ENCODE measurements at regions not wholly inside any gene's neighbourhood (a gene's known extent, or its start where the extent isn't known, plus 50 kb on each side); places are given as distances from the start of the nearest gene placed in this dataset.
A peak's percentile ranks its signal among the peaks of the same experiment; 100 is the strongest.

- CTCF ChIA-PET = no interaction called here
- Histone ChIP-seq H3K9me3 (ENCODE audit: control insufficient read depth, insufficient read depth, low read depth, low read length) (no peaks in the 10 kb centered on the region), H3K4me3 (ENCODE audit: low read depth, low read length) (no peak overlapping the region), H3K4me1 (ENCODE audit: control insufficient read depth, insufficient read depth, low read length) (peaks cover 3% of the 10 kb centered on the region), H3K36me3 (ENCODE audit: control insufficient read depth in 2 of 2, insufficient read depth in 1 of 2, low read length in 2 of 2) (no peaks in the 10 kb centered on the region), H3K27ac (ENCODE audit: extremely low read depth, low read depth, low read length) (no peak overlapping the region)
- no peak for TF ChIP-seq TRIM28 (IDR thresholded peaks at IDR 0.05; ENCODE audit: borderline replicate concordance, low read length)
- TF ChIP-seq ZNF169 (tag by site-specific recombination; IDR thresholded peaks at IDR 0.05) = no peak
- no peak for TF ChIP-seq ZNF548 (tag by site-specific recombination; IDR thresholded peaks at IDR 0.05)
- no peak for TF ChIP-seq ZNF324 (tag by site-specific recombination; IDR thresholded peaks at IDR 0.05)
- TF ChIP-seq RBAK (tag by site-specific recombination; IDR thresholded peaks at IDR 0.05) = no peak
- POLR2A ChIA-PET = no interaction called here
Observed at GRCh38 chr6:22878706-22879105, 309.3 kb downstream of the HDGFL1 start.

GRCh38 chr6:22880686-22881433 is 311.5 kb downstream of the HDGFL1 start:
- Histone ChIP-seq H3K27ac (ENCODE audit: extremely low read depth, low read depth, low read length) (no peak overlapping the region), H3K36me3 (ENCODE audit: control insufficient read depth in 2 of 2, insufficient read depth in 1 of 2, low read length in 2 of 2) (no peaks in the 10 kb centered on the region), H3K4me3 (ENCODE audit: low read depth, low read length) (no peak overlapping the region), H3K9me3 (ENCODE audit: control insufficient read depth, insufficient read depth, low read depth, low read length) (no peaks in the 10 kb centered on the region), H3K4me1 (ENCODE audit: control insufficient read depth, insufficient read depth, low read length) (peaks cover 3% of the 10 kb centered on the region)
- POLR2A ChIA-PET = interaction anchor here (1.0 kb wide), 1 partner anchor 1287 kb away, joined by 3 read pairs; the partner anchor contains the start of gene SOX4
- TF ChIP-seq GLIS1 (tag by site-specific recombination; IDR thresholded peaks at IDR 0.05) = no peak
- TF ChIP-seq PRDM10 (tag by site-specific recombination; IDR thresholded peaks at IDR 0.05) = peak; percentile 72
- peak; percentile 64; the same call in 1 of the 2 replicates for TF ChIP-seq ZNF37A (tag by site-specific recombination; IDR thresholded peaks at IDR 0.05)
- TF ChIP-seq WT1 (tag by site-specific recombination; IDR thresholded peaks at IDR 0.05) = no peak
- CTCF ChIA-PET = interaction anchor here (0.6 to 2.1 kb wide), 2 partner anchors 10 to 26 kb away, joined by 4 to 10 read pairs; no protein-coding TSS in a partner anchor

GRCh38 chr6:22882581-22882980 is 313.2 kb downstream of the HDGFL1 start:
- H3K27ac ChIP-seq (ENCODE audit: extremely low read depth, low read depth, low read length) = no peak overlapping the region
- POLR2A ChIA-PET = no interaction called here
- no peak for TF ChIP-seq HOXA7 (CRISPR knock-in tag; IDR thresholded peaks at IDR 0.05; ENCODE audit: borderline replicate concordance)
- TF ChIP-seq ZNF202 (tag by site-specific recombination; IDR thresholded peaks at IDR 0.05; ENCODE audit: borderline replicate concordance) = no peak
- TF ChIP-seq ZNF792 (tag by site-specific recombination; IDR thresholded peaks at IDR 0.05) = no peak
- TF ChIP-seq KLF9 (tag by site-specific recombination; IDR thresholded peaks at IDR 0.05; ENCODE audit: low read depth) = no peak
- TF ChIP-seq ZEB2 (tag by site-specific recombination; IDR thresholded peaks at IDR 0.05) = no peak
- no peak for TF ChIP-seq WT1 (tag by site-specific recombination; IDR thresholded peaks at IDR 0.05)
- no peak for TF ChIP-seq ZNF184 (tag by site-specific recombination; IDR thresholded peaks at IDR 0.05)
- TF ChIP-seq ZNF518A (tag by site-specific recombination; conservative IDR thresholded peaks at IDR 0.05; ENCODE audit: low read depth) = no peak
- H3K4me1 ChIP-seq (ENCODE audit: control insufficient read depth, insufficient read depth, low read length) = peaks cover 3% of the 10 kb centered on the region
- H3K4me3 ChIP-seq (ENCODE audit: low read depth, low read length) = no peak overlapping the region
- no peaks in the 10 kb centered on the region for H3K9me3 ChIP-seq (ENCODE audit: control insufficient read depth, insufficient read depth, low read depth, low read length)
- CTCF ChIA-PET = no interaction called here
- H3K36me3 ChIP-seq (ENCODE audit: control insufficient read depth in 2 of 2, insufficient read depth in 1 of 2, low read length in 2 of 2) = no peaks in the 10 kb centered on the region
